ENCODE measurements at regions not wholly inside any gene's neighbourhood (a gene's known extent, or its start where the extent isn't known, plus 50 kb on each side); places are given as distances from the start of the nearest gene placed in this dataset.
"Not testable (repeated sequence)": the region's sequence is repeated elsewhere in the genome, so short reads cannot be mapped to it uniquely, and the experiment has no call there.

GRCh38 chr6:11318835-11319813, 86.7 kb upstream of the NEDD9 start:
- no peak for DNase-seq
- intact Hi-C loops (cut with DNase I), result no loop called here

GRCh38 chr6:11317885-11318771, 85.7 kb upstream of the NEDD9 start:
- DNase-seq, result peak in 39 of 42 donors; percentile 14 to 84 (median 53)
- intact Hi-C loops (cut with DNase I), result no loop called here

GRCh38 chr6:11315743-11316437, 83.4 kb upstream of the NEDD9 start:
- no peak for DNase-seq
- intact Hi-C loops (cut with DNase I), result no loop called here

- intact Hi-C loops (cut with DNase I), result no loop called here
- DNase-seq, result no peak
These were observed 80.7 kb upstream of the NEDD9 start for GRCh38 chr6:11313207-11313606.

DNA sequence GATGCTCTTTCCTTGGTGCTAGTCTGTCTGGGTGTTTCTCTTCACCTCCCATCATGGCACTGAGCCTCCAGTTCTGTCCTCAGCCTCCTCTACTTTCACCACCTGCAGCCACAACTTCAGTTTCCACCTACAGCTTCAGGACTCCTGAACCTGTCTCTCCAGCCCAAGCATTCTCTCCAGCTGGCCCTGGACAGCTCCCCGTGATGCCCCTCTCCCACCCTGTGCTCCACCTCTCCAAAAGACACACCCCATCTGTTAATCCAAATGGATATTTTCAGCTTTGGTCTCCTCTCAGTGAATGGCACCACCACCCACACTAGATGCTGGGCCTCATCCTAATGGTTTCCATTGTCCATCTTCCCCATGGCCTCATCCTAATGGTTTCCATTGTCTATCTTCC, 79.5 kb upstream of the NEDD9 start:
- intact Hi-C loops (cut with DNase I), result no loop called here
- no peak for DNase-seq

DNA sequence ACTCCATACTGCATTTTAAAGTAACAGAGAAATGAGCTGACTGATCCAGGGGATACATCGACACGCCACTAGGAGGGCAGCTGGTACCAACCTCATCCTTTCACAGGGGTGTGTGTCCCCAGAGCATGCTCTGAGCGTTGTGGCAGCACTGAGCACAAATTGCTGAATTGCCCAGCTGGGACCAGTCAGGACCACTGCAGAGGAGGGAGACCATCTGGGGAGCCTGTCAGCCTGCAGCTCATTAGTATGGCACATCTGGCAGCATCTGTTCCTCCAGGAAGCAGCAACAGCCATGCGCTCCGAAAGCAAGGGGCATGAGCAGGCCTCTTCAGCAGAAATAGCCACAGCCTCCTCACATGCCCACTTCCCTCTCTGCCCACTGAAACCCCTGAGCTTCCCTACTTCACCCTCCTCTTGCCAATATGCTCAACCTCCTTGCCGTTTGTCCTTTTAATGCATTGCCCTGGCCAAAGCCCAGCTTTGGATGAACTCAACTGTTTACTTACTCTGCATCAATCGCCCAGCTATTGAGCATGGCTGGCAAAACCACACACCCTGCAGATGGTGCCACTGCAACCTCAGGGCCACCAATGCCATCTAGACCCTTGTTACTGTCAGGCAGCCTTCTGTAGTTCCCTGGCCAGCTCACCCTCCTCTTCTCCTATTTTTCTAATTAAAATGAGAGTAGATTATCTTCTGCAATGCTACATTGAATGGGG, 77.6 kb upstream of the NEDD9 start:
- intact Hi-C loops (cut with DNase I), result no loop called here
- DNase-seq, result peak in 20 of 42 donors; percentile 4 to 46 (median 23)

DNA sequence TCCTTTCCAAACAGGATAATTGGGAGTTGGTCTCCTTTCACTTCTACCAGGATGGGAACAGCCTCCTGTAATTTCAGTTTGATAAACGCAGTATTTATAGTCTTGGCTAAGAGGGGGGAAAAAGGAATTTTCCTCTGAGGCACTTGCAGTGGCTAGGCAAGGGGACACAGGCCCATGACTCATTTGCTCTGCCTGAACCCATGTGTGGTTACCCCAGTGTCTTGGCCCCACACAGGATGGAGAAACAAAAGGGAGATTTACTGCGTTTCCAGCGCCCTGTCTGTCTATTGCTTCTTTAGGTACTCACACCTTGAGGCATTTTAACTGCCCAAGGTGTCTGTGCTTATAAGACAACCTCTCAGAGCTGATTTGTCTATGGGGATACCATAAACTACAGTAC, 74.8 kb upstream of the NEDD9 start:
- no peak for DNase-seq
- intact Hi-C loops (cut with DNase I), result no loop called here

GRCh38 chr6:11304946-11305345, 72.5 kb upstream of the NEDD9 start:
- intact Hi-C loops (cut with DNase I), result no loop called here
- no peak for DNase-seq

DNA sequence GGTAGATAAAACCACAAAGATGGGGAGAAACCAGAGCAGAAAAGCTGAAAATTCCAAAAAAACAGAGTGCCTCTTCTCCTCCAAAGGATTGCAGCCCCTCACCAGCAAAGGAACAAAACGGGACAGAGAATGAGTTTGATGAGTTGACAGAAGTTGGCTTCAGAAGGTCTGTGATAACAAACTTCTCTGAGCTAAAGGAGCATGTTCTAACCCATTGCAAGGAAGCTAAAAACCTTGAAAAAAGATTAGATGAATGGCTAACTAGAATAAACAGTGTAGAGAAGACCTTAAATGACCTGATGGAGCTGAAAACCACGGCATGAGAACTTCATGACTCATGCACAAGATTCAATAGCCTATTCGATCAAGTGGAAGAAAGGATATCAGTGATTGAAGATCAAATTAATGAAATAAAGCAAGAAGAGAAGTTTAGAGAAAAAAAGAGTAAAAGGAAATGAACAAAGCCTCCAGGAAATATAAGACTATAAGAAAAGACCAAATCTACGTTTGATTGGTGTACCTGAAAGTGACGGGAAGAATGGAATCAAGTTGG, 67.5 kb upstream of the NEDD9 start:
- intact Hi-C loops (cut with DNase I); DNase-seq: not testable (repeated sequence)

- intact Hi-C loops (cut with DNase I); DNase-seq: not testable (repeated sequence)
These were observed 66.9 kb upstream of the NEDD9 start for GRCh38 chr6:11299421-11299784.

GRCh38 chr6:11298651-11299420, 66.4 kb upstream of the NEDD9 start:
- DNase-seq, result no peak
- intact Hi-C loops (cut with DNase I), result no loop called here

DNA sequence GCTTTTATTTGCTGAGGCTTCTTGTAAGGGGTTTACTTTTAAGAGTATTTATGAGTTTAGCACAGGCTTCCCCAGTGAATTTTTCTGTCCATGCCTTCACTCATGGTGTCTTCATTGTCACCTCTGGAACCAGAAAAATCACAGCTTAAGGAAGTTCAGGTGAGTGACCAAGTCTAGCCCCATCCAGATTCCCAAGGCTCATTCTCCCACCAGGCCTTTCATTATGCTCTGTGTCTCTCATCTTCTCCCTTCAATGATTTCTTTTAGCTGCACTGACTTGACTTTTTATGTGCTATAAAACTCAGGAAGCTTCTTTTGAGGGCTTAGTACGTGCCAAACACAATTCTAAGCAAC, 64.9 kb upstream of the NEDD9 start:
- intact Hi-C loops (cut with DNase I), result no loop called here
- DNase-seq, result no peak

DNA sequence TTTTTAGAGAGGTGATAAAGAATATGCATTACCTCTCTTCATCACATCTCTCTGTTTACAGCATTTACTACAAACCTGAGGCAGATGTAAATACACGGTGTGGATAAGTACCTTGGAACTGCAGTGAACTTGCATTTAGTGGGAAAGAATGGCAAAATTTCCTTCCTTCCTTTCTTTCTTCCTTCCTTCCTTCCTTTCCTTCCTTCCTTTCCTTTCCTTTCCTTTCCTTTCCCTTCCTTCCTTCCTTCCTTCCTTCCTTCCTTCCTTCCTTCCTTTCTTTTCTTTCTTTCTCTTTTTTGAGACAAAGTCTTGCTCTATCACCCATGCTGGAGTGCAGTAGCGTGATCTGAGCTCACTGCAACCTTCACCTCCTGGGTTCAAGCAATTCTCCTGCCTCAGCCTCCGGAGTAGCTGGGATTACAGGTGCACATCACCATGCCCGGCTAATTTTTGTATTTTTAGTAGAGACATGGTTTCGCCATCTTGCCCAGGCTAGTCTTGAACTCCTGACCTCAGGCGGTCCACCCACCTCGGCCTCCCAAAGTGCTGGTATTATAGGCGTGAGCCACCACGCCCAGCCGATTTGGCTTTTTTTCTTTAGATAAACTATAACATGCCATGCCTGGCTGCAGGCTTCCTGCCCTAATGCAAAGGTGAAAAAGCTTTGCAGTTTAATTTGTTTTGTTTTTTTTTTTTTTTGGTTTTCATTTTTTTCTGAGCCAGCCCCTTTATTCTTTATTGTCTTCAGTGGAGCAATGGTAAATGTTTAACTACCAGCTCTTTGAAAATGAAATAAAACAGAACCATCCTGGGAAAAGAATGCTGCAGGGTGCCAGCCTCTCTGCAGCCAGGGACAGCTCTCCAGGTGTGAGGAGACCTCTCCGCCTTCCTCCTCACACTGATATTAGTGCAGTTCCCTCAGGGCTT, 64.2 kb upstream of the NEDD9 start:
- intact Hi-C loops (cut with DNase I), result no loop called here
- no peak for DNase-seq

DNA sequence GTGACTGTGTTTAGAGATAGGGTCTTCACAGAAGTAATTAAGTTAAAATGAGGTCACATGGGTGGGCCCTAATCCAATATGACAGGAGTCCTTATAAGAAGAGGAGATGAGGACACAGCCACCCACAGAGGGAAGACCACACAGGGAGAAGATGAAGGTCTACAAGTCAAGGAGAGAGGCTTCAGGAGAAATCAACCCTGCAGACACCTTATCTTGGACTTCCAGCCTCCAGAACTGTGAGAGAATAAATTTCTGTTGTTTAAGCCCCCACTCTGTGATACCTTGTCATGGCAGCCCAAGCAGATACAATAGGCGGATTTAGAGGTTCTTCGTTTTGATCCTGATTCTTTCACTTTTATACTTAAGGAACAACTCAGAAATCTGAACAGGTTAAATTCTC, 63.5 kb upstream of the NEDD9 start:
- intact Hi-C loops (cut with DNase I), result no loop called here
- DNase-seq, result no peak

GRCh38 chr6:11294228-11294627, 61.8 kb upstream of the NEDD9 start:
- DNase-seq, result no peak
- intact Hi-C loops (cut with DNase I), result no loop called here

DNA sequence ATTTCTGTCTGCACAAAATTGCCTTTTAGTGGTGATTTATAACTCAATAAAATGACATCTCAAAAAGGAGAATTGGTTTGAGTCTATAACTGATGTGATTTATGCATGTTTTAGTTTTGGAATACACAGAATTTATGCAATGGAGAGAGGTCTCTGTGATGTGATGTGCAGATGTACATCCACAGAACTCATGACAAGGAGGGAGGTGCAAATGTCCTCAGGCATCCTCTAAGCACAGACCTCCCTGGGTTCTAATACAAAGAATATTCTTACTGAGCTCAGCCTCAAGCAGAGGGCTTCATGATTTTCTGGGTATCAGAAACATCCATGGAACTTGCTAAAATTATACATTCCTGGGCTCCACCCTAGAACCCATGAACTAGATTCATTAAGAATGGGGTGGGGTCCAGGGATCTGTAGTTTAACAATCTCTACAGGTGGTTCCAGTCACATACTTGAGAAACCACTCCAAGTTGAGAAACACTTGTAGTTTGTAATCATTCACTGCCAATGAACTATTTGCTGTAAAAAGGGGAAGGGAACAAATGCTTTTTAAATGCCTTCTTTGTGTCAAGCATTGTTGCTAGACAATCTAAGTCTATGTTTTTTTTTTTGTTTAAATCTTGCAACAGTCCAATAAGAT, 60.2 kb upstream of the NEDD9 start:
- intact Hi-C loops (cut with DNase I), result no loop called here
- DNase-seq, result no peak

Measured in head of caudate nucleus (tissue), 42 donors.